ENCODE measurements at regions not wholly inside any gene's neighbourhood (a gene's known extent, or its start where the extent isn't known, plus 50 kb on each side); places are given as distances from the start of the nearest gene placed in this dataset.

- H3K79me2 ChIP-seq: no peaks in the 10 kb centered on the region
- no peak overlapping the region for H3K4me3 ChIP-seq
- TF ChIP-seq EZH2 (IDR thresholded peaks at IDR 0.05; ENCODE audit: borderline replicate concordance) (no peak), EZH2phosphoT487 (IDR thresholded peaks at IDR 0.05; ENCODE audit: low read depth, severe bottlenecking, unreplicated experiment) (no peak), CTCF (IDR thresholded peaks at IDR 0.05; ENCODE audit: poor library complexity) (no peak)
- no peaks in the 10 kb centered on the region for H3K27me3 ChIP-seq
- H2AFZ ChIP-seq: no peak overlapping the region
- no peak overlapping the region for H3K27ac ChIP-seq
- H3K4me1 ChIP-seq (ENCODE audit: insufficient read depth): no peaks in the 10 kb centered on the region
- 92% methylated on average over 1 of the region's 1 CpG for WGBS (ENCODE audit: low lambda C conversion rate, missing lambda C conversion rate)
- H3K36me3 ChIP-seq (replicated peaks; ENCODE audit: insufficient read depth, low read depth): no peaks in the 10 kb centered on the region
- no peak overlapping the region for H3K4me2 ChIP-seq
- DNase-seq (ENCODE audit: low spot score): no peak
- H3K9me3 ChIP-seq (ENCODE audit: low read depth): no peaks in the 10 kb centered on the region
- H3K9me2 ChIP-seq (replicated peaks; ENCODE audit: insufficient read depth): no peaks in the 10 kb centered on the region
- no peaks in the 10 kb centered on the region for H4K20me1 ChIP-seq (ENCODE audit: insufficient read depth, poor library complexity, severe bottlenecking)
Measured at GRCh38 chr3:8366219-8366810, 135.3 kb upstream of the LMCD1 start.

- H3K27ac ChIP-seq: no peak overlapping the region
- H3K9me2 ChIP-seq (replicated peaks; ENCODE audit: insufficient read depth): no peaks in the 10 kb centered on the region
- no peaks in the 10 kb centered on the region for H3K9me3 ChIP-seq (ENCODE audit: low read depth)
- H3K36me3 ChIP-seq (replicated peaks; ENCODE audit: insufficient read depth, low read depth): no peaks in the 10 kb centered on the region
- H3K79me2 ChIP-seq: no peaks in the 10 kb centered on the region
- no peak overlapping the region for H3K4me3 ChIP-seq
- WGBS (ENCODE audit: low lambda C conversion rate, missing lambda C conversion rate): 81% methylated on average over 5 of the region's 5 CpGs
- H3K4me2 ChIP-seq: no peak overlapping the region
- TF ChIP-seq EZH2 (IDR thresholded peaks at IDR 0.05; ENCODE audit: borderline replicate concordance) (no peak), CTCF (IDR thresholded peaks at IDR 0.05; ENCODE audit: poor library complexity) (no peak), EZH2phosphoT487 (IDR thresholded peaks at IDR 0.05; ENCODE audit: low read depth, severe bottlenecking, unreplicated experiment) (no peak)
- H3K27me3 ChIP-seq: no peaks in the 10 kb centered on the region
- no peaks in the 10 kb centered on the region for H3K4me1 ChIP-seq (ENCODE audit: insufficient read depth)
- no peaks in the 10 kb centered on the region for H4K20me1 ChIP-seq (ENCODE audit: insufficient read depth, poor library complexity, severe bottlenecking)
- H2AFZ ChIP-seq: no peak overlapping the region
- no peak for DNase-seq (ENCODE audit: low spot score)
Measured at GRCh38 chr3:8368598-8368997, 133.0 kb upstream of the LMCD1 start.

GRCh38 chr3:8369638-8370037 lies 132.0 kb upstream of the LMCD1 start:
- Histone ChIP-seq H3K4me2 (no peak overlapping the region), H3K9me2 (replicated peaks; ENCODE audit: insufficient read depth) (no peaks in the 10 kb centered on the region), H3K4me1 (ENCODE audit: insufficient read depth) (no peaks in the 10 kb centered on the region), H4K20me1 (ENCODE audit: insufficient read depth, poor library complexity, severe bottlenecking) (no peaks in the 10 kb centered on the region), H2AFZ (no peak overlapping the region), H3K79me2 (no peaks in the 10 kb centered on the region), H3K27me3 (no peaks in the 10 kb centered on the region), H3K9me3 (ENCODE audit: low read depth) (no peaks in the 10 kb centered on the region), H3K36me3 (replicated peaks; ENCODE audit: insufficient read depth, low read depth) (no peaks in the 10 kb centered on the region), H3K27ac (no peak overlapping the region), H3K4me3 (no peak overlapping the region)
- no peak for TF ChIP-seq EZH2 (IDR thresholded peaks at IDR 0.05; ENCODE audit: borderline replicate concordance)
- TF ChIP-seq EZH2phosphoT487 (IDR thresholded peaks at IDR 0.05; ENCODE audit: low read depth, severe bottlenecking, unreplicated experiment): no peak
- no peak for TF ChIP-seq CTCF (IDR thresholded peaks at IDR 0.05; ENCODE audit: poor library complexity)
- DNase-seq (ENCODE audit: low spot score): no peak
- 100% methylated on average over 1 of the region's 1 CpG for WGBS (ENCODE audit: low lambda C conversion rate, missing lambda C conversion rate)
